Fibroblast of the conjunctiva (primary cell): ENCODE measurements at regions not wholly inside any gene's neighbourhood (a gene's known extent, or its start where the extent isn't known, plus 50 kb on each side); places are given as distances from the start of the nearest gene placed in this dataset.
"Not testable (repeated sequence)": the region's sequence is repeated elsewhere in the genome, so short reads cannot be mapped to it uniquely, and the experiment has no call there.

ENCODE experiments used
- DNase-seq: peaks from one replicate; pipeline ENCODE4 v3.0.0-alpha.2; 2010; ENCODE audit warnings: low read depth

DNA sequence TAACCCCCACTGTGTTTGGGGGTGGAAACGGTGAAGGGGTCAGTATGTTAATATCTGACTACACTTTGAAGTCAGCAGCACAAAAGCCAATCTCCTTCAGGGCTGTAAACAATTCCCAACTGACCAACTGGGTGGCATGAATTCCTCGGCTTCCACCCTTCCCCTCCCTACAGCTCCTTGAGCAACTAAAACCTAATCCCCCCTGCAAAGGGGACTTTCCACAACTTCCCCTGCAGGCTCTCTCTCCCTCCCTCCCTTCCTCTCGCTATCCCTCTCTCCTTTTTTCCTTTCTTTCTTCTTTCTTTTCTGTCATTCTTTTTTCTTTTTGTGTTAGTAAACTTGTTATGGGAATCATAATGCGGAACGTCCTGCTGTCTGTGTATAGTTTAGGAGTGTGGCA lies 65.1 kb upstream of the PTCH1 start:
- DNase-seq: no peak

DNA sequence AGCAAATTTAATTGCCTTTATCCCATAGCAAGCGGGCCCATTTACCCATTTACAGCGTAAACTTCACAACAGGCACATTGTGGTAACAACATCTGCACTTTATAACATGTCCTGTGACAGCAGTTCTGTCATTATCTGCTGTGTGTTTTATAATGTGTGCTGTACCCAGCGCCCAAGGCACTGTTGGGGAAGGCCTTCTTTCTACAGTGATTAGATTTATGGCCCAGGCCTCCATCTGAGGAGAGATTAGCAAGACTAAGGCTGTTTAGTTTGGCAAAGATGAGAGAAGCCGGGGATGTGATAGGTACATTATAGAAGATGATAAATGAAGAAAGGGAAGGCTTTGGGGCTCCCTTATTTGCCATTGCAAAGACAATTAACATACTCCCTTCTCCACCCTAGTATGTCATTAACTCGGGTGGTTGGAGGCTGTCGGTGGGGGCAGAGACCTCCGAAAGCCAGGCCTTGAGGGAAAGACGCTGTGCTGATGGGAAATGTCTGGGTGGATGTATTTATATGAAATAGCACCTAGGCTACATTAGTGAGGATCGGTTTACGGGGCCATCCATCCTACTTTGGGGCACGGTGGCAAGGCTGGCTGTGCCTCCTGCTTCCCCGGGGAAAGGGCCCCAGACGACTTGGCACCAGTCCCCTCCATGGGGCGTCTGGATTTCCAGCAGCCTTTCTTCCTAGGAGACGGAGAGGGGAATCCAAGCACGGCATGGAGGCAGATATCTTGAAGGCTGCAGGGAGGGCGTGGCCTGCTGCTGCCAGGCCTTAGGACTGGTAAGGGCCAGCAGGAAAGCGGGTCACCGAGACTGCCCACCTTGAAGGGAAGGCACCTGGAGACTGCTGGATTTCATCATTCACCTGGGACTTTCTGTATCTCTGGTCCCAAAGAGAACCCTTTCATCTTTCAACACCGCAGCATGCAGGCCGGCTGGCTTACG lies 64.3 kb upstream of the PTCH1 start:
- DNase-seq: no peak

DNA sequence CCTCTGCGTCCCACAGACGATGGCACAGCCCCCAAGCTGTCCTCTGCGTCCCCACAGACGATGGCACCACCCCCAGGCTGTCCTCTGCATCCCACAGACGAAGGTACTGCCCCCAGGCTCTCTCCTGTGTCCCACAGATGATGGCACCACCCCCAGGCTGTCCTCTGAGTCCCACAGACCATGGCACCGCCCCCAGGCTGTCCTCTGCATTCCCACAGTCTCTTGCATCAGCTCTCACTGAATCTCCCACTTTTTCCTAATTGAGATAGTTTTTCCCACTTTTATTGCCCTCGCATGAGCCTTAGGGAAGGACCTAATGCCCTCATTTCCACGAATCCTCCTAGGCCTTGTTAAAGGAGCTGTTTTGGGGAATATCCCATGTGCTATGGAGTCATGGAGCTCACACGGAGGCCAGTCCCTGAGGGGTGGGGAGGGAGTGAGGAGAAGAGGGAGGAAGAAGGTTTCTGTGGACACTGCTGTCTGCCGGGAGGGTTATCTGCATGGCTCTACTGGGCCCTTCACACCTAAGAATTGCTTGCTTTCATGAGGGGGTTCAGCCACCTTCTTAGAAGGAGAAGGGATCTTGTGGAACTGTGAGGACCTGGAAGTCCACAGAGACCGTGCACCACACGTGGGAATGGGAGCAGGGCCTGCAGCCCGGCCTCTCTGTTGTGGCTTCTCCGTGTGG lies 58.2 kb upstream of the PTCH1 start:
- DNase-seq: no peak

DNA sequence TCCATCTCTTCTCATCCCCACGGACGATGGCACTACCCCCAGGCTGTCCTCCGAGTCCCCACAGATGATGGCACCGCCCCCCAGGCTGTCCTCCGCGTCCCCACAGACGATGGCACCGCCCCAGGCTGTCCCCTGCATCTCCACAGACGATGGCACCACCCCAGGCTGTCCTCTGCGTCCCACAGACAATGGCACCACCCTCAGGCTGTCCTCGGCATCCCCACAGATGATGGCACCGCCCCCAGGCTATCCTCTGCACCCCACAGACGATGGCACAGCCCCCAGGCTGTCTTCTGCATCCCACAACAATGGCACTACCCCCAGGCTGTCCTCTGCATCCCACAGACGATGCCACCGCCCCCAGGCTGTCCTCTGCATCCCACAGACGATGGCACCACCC lies 57.4 kb upstream of the PTCH1 start:
- no peak for DNase-seq

DNA sequence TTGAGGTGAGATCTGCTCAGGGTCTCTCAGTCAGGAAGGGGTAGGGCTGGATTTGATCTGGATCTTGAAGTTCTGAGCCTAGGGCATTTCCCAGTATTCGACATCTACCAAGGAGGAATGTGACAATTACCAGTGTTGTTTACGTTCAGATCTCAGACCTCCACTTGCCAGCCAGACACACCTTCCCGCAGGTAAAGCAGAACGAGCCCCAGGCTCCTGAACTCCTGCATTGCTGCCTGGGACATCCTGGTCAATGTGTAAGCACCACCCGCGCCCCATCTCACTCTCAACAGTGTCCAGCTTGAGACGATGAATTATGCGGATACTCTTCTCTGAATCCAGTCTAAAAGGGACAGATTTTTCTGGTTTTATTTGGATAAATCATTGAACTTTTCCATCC lies 56.7 kb upstream of the PTCH1 start:
- no peak for DNase-seq

DNA sequence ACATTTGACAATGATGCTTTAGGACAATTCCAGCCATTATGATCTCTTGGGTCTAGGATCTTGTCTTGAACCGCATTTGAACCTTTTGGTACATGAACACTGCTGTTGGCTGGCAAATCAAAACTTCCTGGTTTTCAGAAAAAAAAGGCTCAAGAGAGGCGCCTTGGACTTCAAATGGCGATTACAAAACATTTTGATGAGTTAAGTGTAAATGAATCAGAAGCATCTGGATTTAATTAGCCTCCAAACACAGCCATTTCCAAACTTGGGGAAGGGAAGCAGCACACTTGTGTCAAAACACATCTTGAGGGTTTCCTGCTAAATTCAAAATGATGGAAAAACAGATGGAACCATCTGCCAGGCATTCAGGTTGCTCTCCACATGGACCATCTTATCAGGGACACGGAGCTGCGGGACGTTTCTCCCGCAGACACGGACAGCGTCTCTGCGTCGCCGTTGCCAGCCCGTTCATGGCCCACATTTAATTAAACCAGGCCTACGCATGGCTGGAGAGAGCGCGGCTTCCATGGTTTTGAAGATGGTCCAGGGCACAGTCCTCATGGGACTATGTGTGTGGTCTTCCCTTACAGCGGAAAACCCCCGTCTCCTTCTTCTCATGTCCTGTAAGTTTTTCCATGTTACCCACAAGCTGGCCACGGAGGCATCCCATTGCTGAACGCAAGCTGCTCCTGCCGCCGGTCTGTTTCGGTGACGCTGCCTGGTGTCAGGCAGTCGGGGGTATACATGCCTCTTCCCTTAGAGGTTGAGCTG lies 55.8 kb upstream of the PTCH1 start:
- peak; percentile 58 for DNase-seq

DNA sequence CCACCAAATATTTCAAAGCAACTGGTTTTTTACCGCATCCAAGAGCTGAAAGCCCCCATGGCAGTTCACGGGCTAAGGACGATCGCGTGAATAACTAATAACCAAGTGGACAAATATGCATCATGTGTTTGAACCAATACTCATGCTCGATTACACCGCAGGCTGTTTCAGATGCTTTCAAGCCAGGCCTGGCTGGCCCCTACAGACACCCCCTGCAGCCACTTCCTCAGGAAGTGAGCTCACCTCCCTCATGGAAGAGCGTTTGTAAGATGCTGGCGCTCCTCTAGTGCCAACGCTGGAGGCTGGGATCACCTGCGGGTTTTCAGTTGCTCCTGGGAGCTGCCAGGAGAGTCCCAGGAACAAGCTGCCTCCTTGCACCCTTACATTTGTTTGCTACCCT lies 53.9 kb upstream of the PTCH1 start:
- DNase-seq: no peak

DNA sequence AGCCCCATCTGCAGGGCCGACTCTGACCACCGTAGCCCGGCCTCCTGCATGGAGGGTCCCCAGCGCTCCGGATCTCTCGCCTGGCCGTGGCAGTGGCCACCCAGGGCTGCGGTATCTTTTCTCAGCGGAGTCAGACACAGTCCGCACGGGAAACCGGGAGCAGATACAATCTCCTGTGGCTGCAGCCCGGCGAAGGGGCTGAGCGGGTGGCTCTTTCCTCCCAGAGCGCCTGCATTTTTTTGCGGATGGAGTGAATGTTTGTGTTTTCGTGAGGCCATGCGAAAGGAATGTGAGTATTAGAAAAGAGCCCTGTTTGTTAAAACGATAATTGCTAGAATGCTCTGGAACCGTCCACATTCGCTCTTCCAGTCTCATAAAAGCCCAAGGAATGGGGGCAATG lies 53.4 kb upstream of the PTCH1 start:
- DNase-seq: no peak

DNA sequence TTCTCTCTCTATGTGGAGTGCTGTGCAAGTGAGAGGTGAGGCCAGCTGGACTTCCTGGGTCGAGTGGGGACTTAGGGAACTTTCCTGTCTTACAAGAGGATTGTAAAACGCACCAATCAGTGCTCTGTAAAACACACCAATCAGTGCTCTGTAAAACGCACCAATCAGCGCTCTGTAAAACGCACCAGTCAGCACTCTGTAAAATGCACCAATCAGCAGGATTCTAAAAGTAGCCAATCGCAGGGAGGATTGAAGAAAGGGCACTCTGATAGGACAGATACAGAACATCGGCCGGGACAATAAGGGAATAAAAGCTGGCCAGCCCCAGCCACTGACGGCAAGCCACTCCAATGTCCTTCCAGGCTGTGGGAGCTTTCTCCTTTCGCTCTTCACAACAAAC lies 52.0 kb upstream of the PTCH1 start:
- DNase-seq: not testable (repeated sequence)
